Fibroblast of skin of left quadriceps (primary cell): ENCODE measurements at regions not wholly inside any gene's neighbourhood (a gene's known extent, or its start where the extent isn't known, plus 50 kb on each side); places are given as distances from the start of the nearest gene placed in this dataset.
"Not testable (repeated sequence)": the region's sequence is repeated elsewhere in the genome, so short reads cannot be mapped to it uniquely, and the experiment has no call there.

Experiments
- DNase-seq, 2 experiments: peaks; one replicate each; pipeline ENCODE4 v3.0.0-alpha.2; 2013; ENCODE audit warnings: low read depth in 2 of 2

- no peak for DNase-seq
These were observed 57.5 kb upstream of the PLPPR5 start for GRCh38 chr1:99062192-99062591.

- DNase-seq, result no peak
These were observed 64.5 kb upstream of the PLPPR5 start for GRCh38 chr1:99069146-99069545.

DNA sequence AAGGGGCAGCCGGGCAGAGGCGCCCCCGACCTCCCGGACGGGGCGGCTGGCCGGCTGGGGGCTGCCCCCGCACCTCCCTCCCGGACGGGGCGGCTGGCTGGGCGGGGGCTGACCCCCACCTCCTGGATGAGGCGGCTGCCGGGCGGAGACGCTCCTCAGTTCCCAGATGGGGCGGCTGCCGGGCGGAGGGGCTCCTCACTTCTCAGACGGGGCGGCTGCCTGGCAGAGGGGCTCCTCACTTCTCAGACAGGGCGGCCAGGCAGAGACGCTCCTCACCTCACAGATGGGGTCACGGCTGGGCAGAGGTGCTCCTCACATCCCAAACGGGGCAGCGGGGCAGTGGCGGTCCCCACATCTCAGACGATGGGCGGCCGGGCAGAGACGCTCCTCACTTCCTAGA, 73.9 kb upstream of the PLPPR5 start:
- not testable (repeated sequence) for DNase-seq

GRCh38 chr1:99082366-99082765, 77.7 kb upstream of the PLPPR5 start:
- DNase-seq, result no peak

DNA sequence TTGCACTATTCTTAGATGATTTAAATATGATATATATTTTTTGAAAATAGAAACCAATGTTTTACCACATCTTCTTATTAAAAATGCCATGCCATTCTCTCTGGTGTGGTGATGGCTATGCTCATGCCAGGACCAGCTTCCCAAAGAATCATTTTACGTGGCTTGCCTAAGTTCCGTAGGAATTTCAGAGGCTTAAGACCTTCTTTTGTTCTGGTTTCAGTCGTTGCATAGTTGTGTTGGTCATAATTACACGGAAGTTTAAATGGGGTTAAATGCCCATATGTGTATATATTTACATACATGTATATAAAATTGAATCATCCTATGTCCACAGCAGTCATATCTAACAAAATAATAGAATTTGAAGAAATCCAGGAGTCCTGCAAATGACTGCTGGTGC, 78.7 kb upstream of the PLPPR5 start:
- DNase-seq, result no peak

DNA sequence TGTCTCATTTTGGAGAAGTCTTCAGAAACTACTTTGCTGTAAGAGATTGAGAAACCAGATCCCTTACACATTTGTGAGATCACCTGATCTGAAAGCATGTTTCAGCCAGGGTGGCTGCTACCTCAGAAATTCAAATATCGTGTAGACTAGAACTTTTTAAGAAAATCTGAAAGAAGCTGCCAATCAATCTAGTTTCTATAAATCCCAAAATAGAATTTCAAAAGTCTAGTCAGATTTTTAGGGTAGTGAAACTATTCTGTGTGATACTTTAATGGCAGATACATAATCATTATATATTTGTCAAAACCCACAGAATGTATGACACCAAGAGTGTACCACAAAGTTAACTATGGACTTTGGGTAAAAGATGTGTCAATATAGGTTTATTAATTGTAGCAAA, 79.9 kb upstream of the PLPPR5 start:
- no peak for DNase-seq

GRCh38 chr1:99086057-99086456, 81.4 kb upstream of the PLPPR5 start:
- no peak for DNase-seq

- no peak for DNase-seq
These were observed 93.9 kb upstream of the PLPPR5 start for GRCh38 chr1:99098589-99098988.

- DNase-seq, result no peak
These were observed 101.6 kb upstream of the PLPPR5 start for GRCh38 chr1:99106274-99106673.

DNA sequence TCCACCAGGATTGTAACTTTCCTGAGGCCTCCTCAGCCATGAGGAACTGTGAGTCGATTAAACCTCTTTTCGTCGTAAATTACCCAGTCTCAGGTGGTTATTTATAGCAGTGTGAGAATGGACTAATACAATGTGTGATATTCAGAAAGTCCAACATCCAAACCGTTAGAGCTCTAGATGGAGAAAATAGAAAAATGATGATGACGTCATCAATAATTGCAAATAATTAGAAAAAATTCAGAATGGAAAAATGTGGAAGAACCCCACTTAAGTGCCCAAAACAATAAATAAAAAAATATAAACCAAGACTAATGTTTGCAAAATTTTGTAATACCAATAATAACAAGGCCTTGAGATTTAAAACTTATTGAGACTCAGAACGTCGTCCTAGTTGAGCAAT, 103.0 kb upstream of the PLPPR5 start:
- DNase-seq, result no peak

DNA sequence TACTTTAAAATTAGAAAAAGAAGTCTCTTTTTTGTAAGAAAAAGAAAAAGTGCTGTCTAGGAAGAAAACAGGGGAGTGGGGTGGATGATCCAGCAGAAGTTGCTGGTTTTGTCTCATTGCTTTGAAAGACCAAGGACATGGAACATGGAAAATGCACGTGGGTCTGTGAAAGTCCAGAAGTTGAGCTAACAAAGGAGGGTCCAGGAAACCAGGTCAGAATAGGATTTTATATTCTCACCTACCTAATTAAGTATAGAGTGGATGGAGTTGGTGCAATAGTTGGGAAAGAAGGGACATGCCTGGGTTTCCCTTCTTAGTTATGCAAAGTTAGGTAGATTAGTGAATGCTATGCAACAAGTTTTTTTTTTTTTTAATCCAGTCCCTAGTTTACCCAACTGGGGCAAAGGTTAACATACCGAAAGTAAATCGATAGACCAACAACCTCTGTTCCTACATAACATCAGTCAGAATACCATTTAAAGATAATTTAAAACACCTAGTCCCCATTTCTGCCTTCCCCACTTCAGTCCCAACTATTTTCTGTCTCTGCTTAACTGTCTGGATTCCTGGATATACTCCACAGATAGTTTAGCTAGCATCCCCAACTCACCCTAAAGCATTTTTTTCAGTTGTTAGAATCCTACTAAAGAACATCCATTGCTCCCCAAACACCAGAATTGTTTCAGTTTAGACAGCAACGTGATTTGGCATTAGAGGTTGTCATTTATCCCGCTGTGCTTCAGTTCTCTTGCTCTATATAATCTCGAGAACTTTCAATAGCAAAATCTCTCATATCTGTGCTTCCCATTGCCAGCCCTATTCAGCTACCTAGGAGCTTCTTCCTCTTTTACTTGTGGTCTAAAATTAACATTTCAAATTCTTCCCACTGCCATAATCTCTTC, 105.7 kb upstream of the PLPPR5 start:
- no peak for DNase-seq

- no peak for DNase-seq
These were observed 110.6 kb upstream of the PLPPR5 start for GRCh38 chr1:99115231-99115630.

DNA sequence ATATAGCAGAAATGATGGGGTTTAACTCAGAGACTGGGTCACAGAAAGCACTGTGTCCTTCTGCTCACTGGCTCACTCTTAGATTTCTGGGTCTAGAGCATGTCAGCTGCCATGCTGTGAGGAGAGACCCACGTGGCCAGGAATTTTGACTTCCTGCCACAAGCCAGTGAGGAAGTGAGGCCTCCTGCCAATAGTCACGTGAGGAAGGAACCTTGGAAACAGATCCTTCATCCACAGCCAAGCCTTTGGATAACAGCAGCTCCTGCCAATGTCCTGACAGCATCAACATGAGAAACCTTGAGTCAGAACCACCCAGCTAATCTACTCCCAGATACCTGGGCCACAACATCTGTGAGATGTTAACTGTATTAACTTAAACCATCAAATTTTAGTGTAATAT, 114.5 kb upstream of the PLPPR5 start:
- no peak for DNase-seq

DNA sequence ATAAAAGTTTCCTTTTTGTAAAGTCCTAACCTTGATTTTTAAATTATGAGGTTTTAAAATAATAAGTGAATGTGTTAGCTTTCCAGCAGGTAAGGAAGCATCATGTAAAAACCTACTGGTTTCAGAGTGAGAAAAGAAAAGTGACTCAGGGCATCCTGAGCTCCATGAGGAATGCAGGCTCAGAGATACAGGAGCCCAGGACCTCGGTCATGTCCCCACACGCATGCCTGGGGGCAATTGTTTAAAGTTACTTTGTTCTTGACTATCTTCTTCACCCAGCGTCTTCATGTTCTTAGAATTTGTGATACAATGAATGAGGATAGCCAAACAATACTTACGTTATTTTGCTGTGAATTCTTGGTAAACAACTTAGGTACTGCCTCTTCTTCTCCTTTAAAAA, 117.4 kb upstream of the PLPPR5 start:
- DNase-seq, result no peak

DNA sequence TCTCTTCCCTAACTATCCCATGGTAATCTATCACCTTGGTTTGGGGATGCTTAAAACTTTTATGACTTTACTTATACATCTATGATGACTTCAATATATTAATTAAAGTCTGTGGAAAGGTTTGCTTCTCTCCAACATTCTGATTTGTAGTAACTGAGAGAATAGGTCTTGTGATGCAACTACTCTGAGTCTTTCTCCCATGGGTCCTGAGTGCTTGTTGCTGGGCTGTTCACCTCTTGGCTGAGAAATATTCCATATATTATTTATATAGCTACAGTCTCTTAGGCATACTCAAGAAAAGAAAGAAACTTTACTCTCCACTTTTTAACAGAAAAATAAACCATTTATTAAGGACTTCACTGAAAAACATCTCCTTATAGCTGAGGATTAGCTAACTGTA, 119.3 kb upstream of the PLPPR5 start:
- DNase-seq, result no peak

- no peak for DNase-seq
These were observed 126.9 kb upstream of the PLPPR5 start for GRCh38 chr1:99131546-99131945.

GRCh38 chr1:99133756-99134500, 129.3 kb upstream of the PLPPR5 start:
- no peak for DNase-seq

- DNase-seq, result no peak
These were observed 126.6 kb upstream of the PLPPR4 start for GRCh38 chr1:99137554-99138206.

DNA sequence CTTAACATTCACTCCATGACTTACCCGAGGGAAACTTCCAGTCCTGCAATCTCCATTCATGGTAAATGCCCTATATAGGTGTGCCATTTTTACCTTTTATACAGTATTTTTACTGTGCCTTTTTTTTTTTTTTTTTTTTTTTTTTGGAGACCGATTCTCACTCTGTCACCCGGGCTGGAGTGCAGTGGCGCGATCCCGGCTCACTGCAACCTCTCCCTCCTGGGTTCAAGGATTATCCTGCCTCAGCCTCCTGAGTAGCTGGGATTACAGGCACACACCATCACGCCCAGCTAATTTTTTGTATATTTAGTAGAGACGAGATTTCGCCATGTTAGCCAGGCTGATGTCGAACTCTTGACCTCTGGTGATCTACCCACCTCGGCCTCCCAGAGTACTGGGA, 124.4 kb upstream of the PLPPR4 start:
- no peak for DNase-seq

DNA sequence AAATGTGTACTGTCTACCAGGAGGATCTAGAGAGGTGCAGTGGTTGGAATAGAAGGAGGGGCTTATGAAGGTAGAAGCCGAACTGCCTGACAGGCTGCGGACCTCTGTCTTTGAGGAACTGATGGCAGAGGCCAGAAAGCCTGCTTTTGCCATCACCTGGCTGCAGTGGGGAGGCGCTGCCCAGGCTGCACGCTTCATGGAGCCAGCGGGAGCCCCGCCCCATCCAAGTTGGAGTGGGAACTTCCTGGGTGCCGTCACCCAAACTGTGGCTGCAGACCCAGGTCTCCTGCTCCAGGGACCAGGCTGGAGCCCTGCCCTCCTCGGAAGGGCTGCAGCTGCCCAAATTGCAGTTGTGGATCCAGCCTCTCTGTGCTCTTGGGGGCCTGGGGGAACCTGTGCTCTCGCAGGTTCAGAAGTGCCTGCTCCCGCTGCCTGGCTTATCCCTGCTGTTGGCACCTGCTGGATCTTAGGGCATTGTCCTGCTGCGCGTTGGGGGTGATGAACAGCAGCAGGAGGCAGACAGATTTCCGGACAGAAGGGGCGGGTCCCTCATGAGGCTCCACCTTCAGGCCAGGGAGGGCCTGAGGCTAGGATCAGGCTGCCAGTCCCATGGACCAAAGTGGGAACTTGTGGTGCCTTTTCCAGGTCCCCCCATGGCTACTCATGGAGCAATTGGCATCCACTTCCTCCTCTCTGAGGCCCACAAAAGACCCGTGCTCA, 118.0 kb upstream of the PLPPR4 start:
- no peak for DNase-seq

GRCh38 chr1:99149952-99150351, 114.3 kb upstream of the PLPPR4 start:
- DNase-seq, result no peak

- DNase-seq, result no peak
These were observed 112.2 kb upstream of the PLPPR4 start for GRCh38 chr1:99152132-99152531.
